Liver (tissue), 3 donors: ENCODE measurements at regions not wholly inside any gene's neighbourhood (a gene's known extent, or its start where the extent isn't known, plus 50 kb on each side); places are given as distances from the start of the nearest gene placed in this dataset.

Experiments
- ATF3 ChIP-seq: IDR thresholded peaks from 2 replicates; pipeline ENCODE4 v1.6.1; 2016; ENCODE audit warnings: antibody characterized with exemption
- CTCF ChIP-seq: fragments of 150-350 bp; IDR thresholded peaks from 2 replicates; pipeline ENCODE4 v1.5.1; 2017; ENCODE audit warnings: improper control_type of control experiment, low read depth, low read length; ENCODE audit not compliant: missing input control
- EGR1 ChIP-seq, 2 donors: IDR thresholded peaks; 2 replicates each; pipeline ENCODE4 v1.6.1; 2016 to 2018; ENCODE audit warnings: antibody characterized with exemption in 2 of 2, low read depth in 2 of 2
- FOXA1 ChIP-seq: IDR thresholded peaks from 2 replicates; pipeline ENCODE4 v1.6.1; 2016; ENCODE audit warnings: antibody characterized with exemption
- JUND ChIP-seq, 2 donors: IDR thresholded peaks; 2 replicates each; pipeline ENCODE4 v1.6.1; 2016; ENCODE audit warnings: antibody characterized with exemption in 2 of 2
- MAX ChIP-seq: IDR thresholded peaks from 2 replicates; pipeline ENCODE4 v1.6.1; 2016; ENCODE audit warnings: antibody characterized with exemption
- YY1 ChIP-seq: IDR thresholded peaks from 2 replicates; pipeline ENCODE4 v1.6.1; 2016; ENCODE audit warnings: antibody characterized with exemption, mild to moderate bottlenecking
- donor health status: healthy.
- donor health status: healthy.

- TF ChIP-seq JUND (IDR thresholded peaks at IDR 0.05): no peak
- TF ChIP-seq CTCF: no peak
- no peak for TF ChIP-seq MAX
- TF ChIP-seq ATF3: no peak
- no peak for TF ChIP-seq EGR1 (IDR thresholded peaks at IDR 0.05; ENCODE audit: low read depth in 2 of 2)
- TF ChIP-seq FOXA1: no peak
- no peak for TF ChIP-seq YY1
Measured at GRCh38 chr22:48431014-48431413, 1396.7 kb downstream of the BRD1 start.
